Central memory CD8-positive, alpha-beta T cell (primary cell): ENCODE measurements at regions not wholly inside any gene's neighbourhood (a gene's known extent, or its start where the extent isn't known, plus 50 kb on each side); places are given as distances from the start of the nearest gene placed in this dataset.
"Not testable (repeated sequence)": the region's sequence is repeated elsewhere in the genome, so short reads cannot be mapped to it uniquely, and the experiment has no call there.

Source experiments
- ATAC-seq: fragments of 150-1000 bp; cut with Tn5 transposase; replicated peaks from 2 replicates; pipeline ENCODE4 v1.10.0; 2022; ENCODE audit warnings: mild to moderate bottlenecking, moderate FRiP score, moderate number of reproducible peaks; ENCODE audit not compliant: poor library complexity, severe bottlenecking; ENCODE audit errors: extremely low read depth
- DNase-seq, 2 donors: peaks; one replicate each; pipeline ENCODE4 v3.0.0; 2021; ENCODE audit warnings: low spot score in 2 of 2
- H3K27ac Mint-ChIP-seq: one replicate; pipeline ENCODE4 v1.8.0; 2022; ENCODE audit warnings: low read depth, mild to moderate bottlenecking, moderate library complexity, mixed read lengths
- H3K27me3 Mint-ChIP-seq: one replicate; pipeline ENCODE4 v1.8.0; 2022; ENCODE audit warnings: mixed read lengths
- H3K36me3 Mint-ChIP-seq: one replicate; pipeline ENCODE4 v1.8.0; 2022; ENCODE audit warnings: mild to moderate bottlenecking, moderate library complexity, mixed read lengths; ENCODE audit not compliant: insufficient read depth
- H3K4me1 Mint-ChIP-seq: one replicate; pipeline ENCODE4 v1.8.0; 2022; ENCODE audit warnings: mixed read lengths
- H3K4me3 Mint-ChIP-seq: one replicate; pipeline ENCODE4 v1.8.0; 2022; ENCODE audit warnings: mild to moderate bottlenecking, moderate library complexity, mixed read lengths
- H3K9me3 Mint-ChIP-seq: one replicate; pipeline ENCODE4 v1.8.0; 2022; ENCODE audit warnings: mixed read lengths

DNA sequence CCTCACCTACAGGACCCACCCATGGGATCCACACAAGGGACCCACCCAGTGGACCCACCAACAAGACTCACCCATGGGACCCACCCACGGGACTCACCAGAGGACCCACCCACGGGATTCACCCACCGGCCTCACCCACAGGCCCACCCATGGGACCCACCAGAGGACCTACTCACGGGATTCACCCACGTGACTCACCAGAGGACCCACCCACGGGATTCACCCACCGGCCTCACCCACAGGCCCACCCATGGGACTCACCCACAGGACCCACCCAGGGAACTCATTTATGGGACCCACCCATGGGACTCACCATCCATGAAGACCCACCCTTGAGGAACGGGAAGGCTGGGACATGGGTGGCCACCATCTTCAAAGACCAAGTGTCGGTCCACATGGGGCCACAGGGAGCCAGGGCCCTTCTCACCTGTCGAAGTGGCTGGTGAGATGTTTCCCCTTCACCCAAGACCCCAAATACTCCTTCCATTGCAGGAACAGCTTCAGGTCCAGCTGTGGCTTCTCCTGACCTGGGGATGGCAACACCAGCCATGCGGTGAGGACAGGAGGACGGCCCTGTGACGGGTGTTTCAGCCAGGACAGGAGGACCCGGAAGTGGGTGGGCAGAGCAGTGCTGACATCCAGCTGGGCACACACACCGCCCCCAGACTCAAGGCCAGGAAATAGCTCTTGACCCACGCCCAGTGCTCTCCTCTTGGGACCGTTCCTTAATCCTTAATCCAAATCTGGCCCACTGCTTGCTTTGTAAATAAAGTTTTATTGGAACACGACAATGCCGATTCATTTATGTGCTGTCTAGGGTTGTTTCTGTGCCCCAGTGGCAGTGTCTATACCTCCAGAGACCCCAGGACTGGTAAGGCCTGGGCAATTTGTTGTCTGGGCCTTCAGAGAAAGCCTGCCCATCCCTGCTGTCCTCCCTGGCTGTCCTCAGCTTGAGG, 1005.1 kb downstream of the BRD1 start:
- no peak overlapping the region for H3K27ac Mint-ChIP-seq
- no peaks in the 10 kb centered on the region for H3K9me3 Mint-ChIP-seq
- peaks cover 45% of the 10 kb centered on the region for H3K27me3 Mint-ChIP-seq
- ATAC-seq, result no peak
- peaks cover 2% of the 10 kb centered on the region for H3K36me3 Mint-ChIP-seq
- no peak for DNase-seq
- no peak overlapping the region for H3K4me3 Mint-ChIP-seq
- no peaks in the 10 kb centered on the region for H3K4me1 Mint-ChIP-seq

DNA sequence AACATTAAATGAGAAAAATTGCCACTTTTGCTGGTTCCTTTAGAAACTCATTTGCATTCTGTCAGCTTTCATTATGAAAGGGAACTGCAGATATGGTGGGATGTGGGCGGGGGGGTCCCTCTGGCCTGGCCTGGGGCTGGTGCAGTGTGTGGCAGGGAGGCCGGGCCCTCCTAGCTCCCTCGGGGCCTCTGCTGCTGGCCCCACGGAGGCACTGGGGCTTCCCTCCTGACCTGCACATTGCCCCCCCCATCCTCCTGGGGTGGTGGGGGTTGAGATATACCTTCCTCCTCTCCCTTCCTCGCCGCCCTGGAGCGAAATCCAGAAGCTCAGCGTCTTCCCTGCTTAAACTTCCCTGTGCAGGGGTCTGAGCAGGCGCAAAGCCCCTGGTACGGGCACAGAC, 1005.9 kb downstream of the BRD1 start:
- H3K9me3 Mint-ChIP-seq, result no peaks in the 10 kb centered on the region
- peaks cover 43% of the 10 kb centered on the region for H3K27me3 Mint-ChIP-seq
- ATAC-seq, result no peak
- no peak overlapping the region for H3K27ac Mint-ChIP-seq
- peaks cover 2% of the 10 kb centered on the region for H3K36me3 Mint-ChIP-seq
- H3K4me1 Mint-ChIP-seq, result no peaks in the 10 kb centered on the region
- DNase-seq, result no peak
- H3K4me3 Mint-ChIP-seq, result no peak overlapping the region

DNA sequence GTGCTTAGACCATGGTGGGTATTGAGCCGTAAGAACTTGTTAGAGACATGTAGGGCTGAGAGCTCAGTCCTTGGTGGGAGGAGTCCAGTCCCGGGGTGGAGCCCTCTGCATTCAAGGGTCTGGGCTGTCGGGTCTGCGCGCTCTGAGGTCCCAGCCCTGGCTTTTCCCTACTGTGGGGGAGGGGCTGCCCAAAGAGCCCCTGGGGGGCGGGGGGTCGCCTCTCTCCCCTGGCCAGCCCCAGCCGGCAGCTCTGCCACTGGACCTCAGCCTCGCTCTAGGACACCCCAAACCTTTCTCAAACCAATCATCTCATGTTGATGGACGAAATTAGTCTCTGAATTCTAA, 1006.4 kb downstream of the BRD1 start:
- H3K4me1 Mint-ChIP-seq, result no peaks in the 10 kb centered on the region
- peaks cover 39% of the 10 kb centered on the region for H3K27me3 Mint-ChIP-seq
- no peak overlapping the region for H3K4me3 Mint-ChIP-seq
- H3K9me3 Mint-ChIP-seq, result no peaks in the 10 kb centered on the region
- no peak for ATAC-seq
- DNase-seq, result no peak
- peaks cover 2% of the 10 kb centered on the region for H3K36me3 Mint-ChIP-seq
- no peak overlapping the region for H3K27ac Mint-ChIP-seq

DNA sequence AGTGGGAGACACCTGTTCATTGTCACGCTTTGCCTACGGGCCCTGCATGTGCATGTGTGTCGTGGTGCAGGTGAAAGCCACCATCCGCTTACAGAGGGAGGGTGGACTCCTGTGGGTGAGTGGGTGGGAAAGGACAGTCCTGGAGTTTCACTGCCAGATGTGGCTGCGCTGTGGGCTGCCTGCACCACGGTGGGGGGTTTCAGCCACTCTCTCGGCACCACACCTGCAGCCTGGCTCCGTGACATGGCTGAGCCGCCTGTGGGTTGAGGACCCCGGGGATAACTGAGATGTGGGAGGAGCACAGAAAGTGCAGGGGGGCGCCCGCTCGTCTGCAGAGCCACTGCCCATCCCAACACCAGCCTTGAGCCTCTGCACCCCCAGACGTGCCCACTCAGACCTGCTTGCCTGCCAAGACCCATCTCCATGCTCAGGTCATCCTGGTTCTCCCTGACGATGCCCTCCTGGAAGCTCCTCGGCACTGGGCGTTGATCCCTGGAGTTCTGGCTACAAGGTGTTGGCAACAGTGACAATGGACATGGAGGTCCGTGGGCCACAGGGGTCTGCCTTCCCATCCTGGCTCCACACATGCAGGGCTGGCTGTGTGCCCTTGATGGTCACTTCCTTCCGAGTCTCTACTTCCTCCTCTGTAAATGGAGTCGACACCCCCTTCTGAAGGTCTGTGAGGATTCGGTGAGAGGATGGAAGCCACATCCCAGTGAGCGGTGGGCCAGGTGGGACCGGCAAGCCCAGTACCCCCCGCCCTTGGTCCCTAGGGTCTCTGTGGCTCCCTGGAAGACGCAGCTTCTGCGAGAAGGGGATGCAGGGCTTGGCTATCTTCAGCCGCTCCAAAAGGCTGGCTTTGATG, 1007.0 kb downstream of the BRD1 start:
- H3K9me3 Mint-ChIP-seq, result no peaks in the 10 kb centered on the region
- no peaks in the 10 kb centered on the region for H3K4me1 Mint-ChIP-seq
- DNase-seq (no peak), ATAC-seq (no peak)
- H3K36me3 Mint-ChIP-seq, result peaks cover 2% of the 10 kb centered on the region
- no peak overlapping the region for H3K4me3 Mint-ChIP-seq
- no peak overlapping the region for H3K27ac Mint-ChIP-seq
- peaks cover 33% of the 10 kb centered on the region for H3K27me3 Mint-ChIP-seq

DNA sequence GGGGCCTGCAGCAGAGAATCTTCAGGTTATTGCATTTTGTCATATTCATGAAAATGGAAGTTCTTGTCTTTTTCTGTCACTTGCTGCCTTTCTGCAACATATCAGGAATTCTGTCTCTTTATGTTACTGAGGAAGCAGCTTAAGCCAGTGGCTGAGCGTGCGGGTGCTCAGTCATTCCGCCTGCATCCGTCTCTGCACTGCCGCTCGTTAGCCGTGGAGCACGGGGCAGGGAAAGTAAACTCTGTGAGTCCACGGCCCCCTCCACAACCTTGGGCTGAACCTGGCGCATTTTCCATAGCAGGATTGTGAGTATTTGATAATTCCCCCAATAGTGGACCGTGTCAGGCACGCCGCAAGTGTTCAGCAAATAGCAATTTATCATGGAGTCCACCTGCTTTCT, 1007.7 kb downstream of the BRD1 start:
- no peak overlapping the region for H3K27ac Mint-ChIP-seq
- DNase-seq, result no peak
- H3K27me3 Mint-ChIP-seq, result peaks cover 26% of the 10 kb centered on the region
- H3K4me1 Mint-ChIP-seq, result no peaks in the 10 kb centered on the region
- H3K4me3 Mint-ChIP-seq, result no peak overlapping the region
- ATAC-seq, result no peak
- H3K36me3 Mint-ChIP-seq, result peaks cover 2% of the 10 kb centered on the region
- no peaks in the 10 kb centered on the region for H3K9me3 Mint-ChIP-seq

DNA sequence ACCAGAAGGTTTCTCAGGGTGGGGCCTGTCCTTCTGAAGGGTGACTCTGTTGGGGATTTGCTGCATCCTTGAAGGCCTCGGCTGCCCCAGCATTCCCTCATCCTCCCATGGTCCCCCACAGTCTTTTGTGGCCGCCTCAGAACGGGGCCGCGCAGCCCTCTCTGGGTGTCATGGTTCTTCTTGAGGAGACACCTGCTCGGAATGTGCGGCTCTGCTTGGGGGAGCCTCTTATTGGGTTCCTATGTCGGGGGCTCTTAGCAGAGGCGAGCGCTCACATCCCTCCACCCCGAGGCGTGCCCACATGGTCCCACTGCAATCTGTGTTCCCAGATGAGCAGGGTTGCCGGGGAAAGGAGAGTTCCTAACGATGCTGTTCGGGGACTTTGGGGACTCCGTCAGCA, 1008.4 kb downstream of the BRD1 start:
- H3K36me3 Mint-ChIP-seq, result peaks cover 2% of the 10 kb centered on the region
- no peaks in the 10 kb centered on the region for H3K9me3 Mint-ChIP-seq
- ATAC-seq (no peak), DNase-seq (no peak)
- peaks cover 19% of the 10 kb centered on the region for H3K27me3 Mint-ChIP-seq
- no peak overlapping the region for H3K27ac Mint-ChIP-seq
- no peak overlapping the region for H3K4me3 Mint-ChIP-seq
- no peaks in the 10 kb centered on the region for H3K4me1 Mint-ChIP-seq

DNA sequence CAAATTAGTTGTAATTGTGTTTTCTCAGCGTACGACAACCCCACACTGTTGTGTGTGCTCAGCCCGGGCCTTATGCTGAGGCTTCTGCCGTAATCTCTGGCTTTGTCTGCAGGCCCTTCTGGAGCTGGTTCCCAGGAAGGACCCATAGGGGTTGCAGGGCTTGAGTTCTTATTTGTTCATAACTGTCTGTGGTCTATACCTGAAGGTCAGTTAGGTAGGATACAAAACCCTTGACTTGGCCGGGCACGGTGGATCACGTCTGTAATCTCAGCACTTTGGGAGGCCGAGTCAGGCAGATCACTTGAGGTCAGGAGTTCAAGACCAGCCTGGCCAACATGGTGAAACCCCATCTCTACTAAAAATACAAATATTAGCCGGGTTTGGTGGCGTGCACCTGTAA, 1010.2 kb downstream of the BRD1 start:
- DNase-seq, ATAC-seq, H3K4me3 Mint-ChIP-seq, H3K4me1 Mint-ChIP-seq, H3K9me3 Mint-ChIP-seq, H3K27ac Mint-ChIP-seq, H3K27me3 Mint-ChIP-seq, H3K36me3 Mint-ChIP-seq: not testable (repeated sequence)

DNA sequence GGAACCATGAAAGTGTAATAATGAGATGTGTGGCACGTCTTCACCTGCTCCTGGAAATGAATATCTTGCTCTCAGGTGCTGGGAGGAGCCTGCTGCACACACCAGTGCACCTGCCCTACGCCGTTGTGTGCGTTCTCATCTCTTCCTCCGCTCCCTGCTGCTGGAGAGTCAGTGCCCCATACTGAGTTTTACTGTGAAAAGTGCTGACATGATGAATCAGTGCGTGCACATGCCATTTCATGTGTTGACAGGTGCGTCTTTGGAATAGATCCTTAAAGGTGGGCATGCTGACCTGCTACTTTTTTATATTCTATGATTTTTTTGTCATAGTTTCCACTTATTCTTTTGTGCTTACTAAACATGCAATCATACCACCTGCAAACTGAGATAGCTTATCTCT, 1015.8 kb downstream of the BRD1 start:
- H3K27ac Mint-ChIP-seq, result no peak overlapping the region
- H3K4me1 Mint-ChIP-seq, result no peaks in the 10 kb centered on the region
- ATAC-seq, result no peak
- DNase-seq, result no peak
- no peaks in the 10 kb centered on the region for H3K9me3 Mint-ChIP-seq
- H3K4me3 Mint-ChIP-seq, result no peak overlapping the region
- peaks cover 12% of the 10 kb centered on the region for H3K27me3 Mint-ChIP-seq
- no peaks in the 10 kb centered on the region for H3K36me3 Mint-ChIP-seq

DNA sequence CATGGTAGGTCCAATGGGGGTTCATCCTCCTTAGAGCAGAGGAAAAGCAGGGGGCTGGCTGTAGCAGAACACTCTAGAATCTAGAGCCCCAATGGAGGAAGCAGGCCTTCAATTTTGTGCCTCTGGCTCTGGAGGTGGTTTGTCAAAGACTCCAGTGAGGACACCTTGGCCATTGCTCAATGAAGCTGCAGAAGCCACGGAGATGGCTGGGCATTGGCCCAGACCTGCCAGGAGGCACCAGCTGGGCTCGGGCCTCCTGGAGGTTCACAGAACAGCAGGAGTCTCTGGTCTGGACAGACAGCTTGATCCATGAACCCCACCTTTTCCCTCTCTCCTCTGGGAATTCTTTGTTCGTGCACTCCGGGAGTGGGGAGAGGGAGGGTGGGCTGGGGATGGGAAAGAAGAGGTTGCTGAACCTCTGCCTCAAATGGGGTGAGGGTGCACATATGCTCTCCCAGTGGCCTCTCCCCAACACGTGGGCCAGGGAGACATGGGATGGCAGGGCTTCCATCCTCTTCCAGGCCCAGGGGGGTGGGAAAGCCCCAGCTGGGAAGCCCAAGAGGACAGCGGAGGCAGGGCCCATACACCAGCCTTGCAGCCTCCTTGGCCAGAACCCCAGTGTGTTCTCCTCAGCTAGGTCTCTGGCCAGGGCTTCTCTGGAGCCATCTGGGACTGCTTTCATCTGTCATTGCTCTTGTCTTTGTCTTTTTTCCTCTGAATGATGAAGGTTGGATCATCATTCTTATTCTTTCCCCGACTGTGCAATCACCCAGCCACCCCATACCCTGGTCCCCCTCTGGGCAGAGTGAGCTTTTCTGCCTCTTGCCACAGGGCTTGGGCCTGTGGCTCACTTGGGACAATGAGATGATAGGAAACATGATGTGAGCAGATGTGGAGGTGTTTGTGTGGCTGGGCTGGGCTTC, 1019.4 kb downstream of the BRD1 start:
- ATAC-seq (no peak), DNase-seq (no peak)
- H3K36me3 Mint-ChIP-seq, result no peaks in the 10 kb centered on the region
- H3K4me3 Mint-ChIP-seq, result no peak overlapping the region
- peaks cover 12% of the 10 kb centered on the region for H3K27me3 Mint-ChIP-seq
- H3K9me3 Mint-ChIP-seq, result no peaks in the 10 kb centered on the region
- no peak overlapping the region for H3K27ac Mint-ChIP-seq
- no peaks in the 10 kb centered on the region for H3K4me1 Mint-ChIP-seq

DNA sequence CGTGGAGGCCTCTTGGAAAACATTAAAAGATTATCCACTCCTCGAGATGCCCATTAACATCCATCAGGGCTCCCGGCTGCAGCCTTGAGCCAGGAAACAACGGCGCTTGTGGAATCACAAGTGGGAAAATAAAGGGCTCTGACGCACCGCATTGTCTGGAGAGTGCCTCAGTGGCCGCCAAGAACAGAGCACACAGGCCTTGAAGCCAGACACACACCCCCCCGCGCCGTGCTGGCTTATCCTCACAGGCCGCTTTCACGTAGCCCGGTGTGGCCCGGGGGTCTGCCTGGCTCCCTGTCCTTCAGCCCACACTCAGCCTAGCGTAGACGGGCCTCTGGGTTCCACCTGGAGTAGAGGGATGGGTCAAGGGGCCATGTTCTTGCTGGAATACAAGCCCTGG, 1020.5 kb downstream of the BRD1 start:
- DNase-seq (no peak), ATAC-seq (no peak)
- Mint-ChIP-seq H3K36me3 (no peaks in the 10 kb centered on the region), H3K4me1 (no peaks in the 10 kb centered on the region), H3K9me3 (no peaks in the 10 kb centered on the region), H3K4me3 (no peak overlapping the region), H3K27ac (no peak overlapping the region), H3K27me3 (peaks cover 11% of the 10 kb centered on the region)

DNA sequence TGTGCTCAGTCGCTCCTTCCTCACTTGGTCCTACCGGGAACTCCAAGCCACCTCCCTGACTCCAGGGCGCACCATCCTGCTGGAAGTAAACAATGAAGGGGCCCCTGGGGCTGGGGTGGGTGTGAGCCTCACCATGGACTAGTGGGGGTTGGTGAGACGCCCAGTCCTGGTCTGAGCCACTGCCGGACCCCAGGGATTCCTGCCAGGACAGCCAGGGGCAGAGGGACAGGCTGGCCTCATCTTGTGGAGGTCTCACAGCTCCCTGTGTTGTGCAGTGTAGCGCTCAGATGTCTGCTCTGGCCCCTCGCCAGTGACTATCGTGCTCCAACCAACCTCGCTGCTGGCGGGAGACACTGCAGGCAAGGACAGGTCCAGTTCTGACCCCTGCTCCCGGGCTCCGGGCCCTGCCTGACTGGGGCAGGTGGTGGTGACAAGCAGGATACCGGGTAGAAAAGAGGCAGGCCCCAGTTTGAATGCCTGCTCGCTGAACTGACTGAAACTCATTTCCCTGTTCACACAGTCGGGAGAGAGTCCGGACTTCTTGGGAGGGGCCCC, 1021.4 kb downstream of the BRD1 start:
- Mint-ChIP-seq H3K4me1 (no peaks in the 10 kb centered on the region), H3K27me3 (peaks cover 2% of the 10 kb centered on the region), H3K27ac (no peak overlapping the region)

DNA sequence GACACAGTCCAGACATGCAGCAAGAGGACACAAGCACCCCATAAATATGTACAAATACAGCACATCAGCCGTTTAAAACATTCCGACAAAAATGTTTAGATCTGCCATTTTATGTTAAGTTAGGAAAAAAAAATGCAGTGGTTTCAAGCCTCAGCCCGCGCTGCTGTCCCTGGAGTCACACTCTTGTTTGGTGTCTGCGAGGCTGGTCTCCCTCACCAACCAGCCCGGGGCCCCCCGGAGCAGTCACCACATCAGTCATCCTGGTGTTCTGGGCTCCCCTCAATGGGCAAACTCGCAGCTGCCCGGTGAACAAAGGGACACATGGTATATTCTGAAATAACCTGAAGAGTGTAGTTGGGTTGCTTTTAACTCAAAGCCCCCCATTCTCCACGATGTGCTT, 1022.2 kb downstream of the BRD1 start:
- H3K27ac Mint-ChIP-seq, result no peak overlapping the region
- H3K9me3 Mint-ChIP-seq, result no peaks in the 10 kb centered on the region
- no peaks in the 10 kb centered on the region for H3K36me3 Mint-ChIP-seq
- no peak for DNase-seq
- no peak for ATAC-seq
- no peaks in the 10 kb centered on the region for H3K4me1 Mint-ChIP-seq
- H3K4me3 Mint-ChIP-seq, result no peak overlapping the region
- H3K27me3 Mint-ChIP-seq, result no peaks in the 10 kb centered on the region

More for the DNA sequence above, 1021.4 kb downstream of the BRD1 start:
- no peak for ATAC-seq
- Mint-ChIP-seq H3K9me3 (no peaks in the 10 kb centered on the region), H3K36me3 (no peaks in the 10 kb centered on the region), H3K4me3 (no peak overlapping the region)
- no peak for DNase-seq
